ENCODE measurements at regions not wholly inside any gene's neighbourhood (a gene's known extent, or its start where the extent isn't known, plus 50 kb on each side); places are given as distances from the start of the nearest gene placed in this dataset.

- Mint-ChIP-seq H3K9me3 (ENCODE audit: unreplicated experiment) (peaks cover 5% of the 10 kb centered on the region), H3K27me3 (ENCODE audit: unreplicated experiment) (no peaks in the 10 kb centered on the region)
- no peak for TF ChIP-seq CTCF (IDR thresholded peaks at IDR 0.05)
Measured at GRCh38 chr14:84180336-84180735, 1349.6 kb upstream of the FLRT2 start.

GRCh38 chr14:84181072-84181471, 1348.9 kb upstream of the FLRT2 start:
- Mint-ChIP-seq H3K4me3 (ENCODE audit: unreplicated experiment) (no peak overlapping the region), H3K27ac (ENCODE audit: unreplicated experiment) (no peak overlapping the region)

More at GRCh38 chr14:84180336-84180735, 1349.6 kb upstream of the FLRT2 start:
- no peak overlapping the region for H3K4me3 Mint-ChIP-seq (ENCODE audit: unreplicated experiment)
- no peak overlapping the region for H3K27ac Mint-ChIP-seq (ENCODE audit: unreplicated experiment)
- H3K4me1 Mint-ChIP-seq (ENCODE audit: unreplicated experiment) = no peaks in the 10 kb centered on the region
- no peak for DNase-seq (ENCODE audit: extremely low spot score, unreplicated experiment)
- H3K36me3 Mint-ChIP-seq (ENCODE audit: unreplicated experiment) = no peaks in the 10 kb centered on the region

GRCh38 chr14:84195514-84195913, 1334.4 kb upstream of the FLRT2 start:
- peaks cover 7% of the 10 kb centered on the region for H3K9me3 Mint-ChIP-seq (ENCODE audit: unreplicated experiment)
- H3K36me3 Mint-ChIP-seq (ENCODE audit: unreplicated experiment) = peaks cover 4% of the 10 kb centered on the region
- peak; percentile 43 for TF ChIP-seq CTCF (IDR thresholded peaks at IDR 0.05)
- no peak for DNase-seq (ENCODE audit: extremely low spot score, unreplicated experiment)
- peaks cover 3% of the 10 kb centered on the region for H3K4me1 Mint-ChIP-seq (ENCODE audit: unreplicated experiment)
- H3K27ac Mint-ChIP-seq (ENCODE audit: unreplicated experiment) = no peak overlapping the region
- no peak overlapping the region for H3K4me3 Mint-ChIP-seq (ENCODE audit: unreplicated experiment)
- no peaks in the 10 kb centered on the region for H3K27me3 Mint-ChIP-seq (ENCODE audit: unreplicated experiment)

More at GRCh38 chr14:84181072-84181471, 1348.9 kb upstream of the FLRT2 start:
- Mint-ChIP-seq H3K36me3 (ENCODE audit: unreplicated experiment) (no peaks in the 10 kb centered on the region), H3K9me3 (ENCODE audit: unreplicated experiment) (peaks cover 4% of the 10 kb centered on the region), H3K27me3 (ENCODE audit: unreplicated experiment) (no peaks in the 10 kb centered on the region), H3K4me1 (ENCODE audit: unreplicated experiment) (no peaks in the 10 kb centered on the region)
- DNase-seq (ENCODE audit: extremely low spot score, unreplicated experiment) = no peak
- TF ChIP-seq CTCF (IDR thresholded peaks at IDR 0.05) = no peak

- no peaks in the 10 kb centered on the region for H3K27me3 Mint-ChIP-seq (ENCODE audit: unreplicated experiment)
- no peak overlapping the region for H3K27ac Mint-ChIP-seq (ENCODE audit: unreplicated experiment)
- H3K4me3 Mint-ChIP-seq (ENCODE audit: unreplicated experiment) = no peak overlapping the region
- peaks cover 4% of the 10 kb centered on the region for H3K36me3 Mint-ChIP-seq (ENCODE audit: unreplicated experiment)
- H3K9me3 Mint-ChIP-seq (ENCODE audit: unreplicated experiment) = peaks cover 7% of the 10 kb centered on the region
- no peak for TF ChIP-seq CTCF (IDR thresholded peaks at IDR 0.05)
- H3K4me1 Mint-ChIP-seq (ENCODE audit: unreplicated experiment) = peaks cover 13% of the 10 kb centered on the region
- no peak for DNase-seq (ENCODE audit: extremely low spot score, unreplicated experiment)
Measured at GRCh38 chr14:84197704-84198103, 1332.2 kb upstream of the FLRT2 start.

- Mint-ChIP-seq H3K4me1 (ENCODE audit: unreplicated experiment) (peaks cover 13% of the 10 kb centered on the region), H3K4me3 (ENCODE audit: unreplicated experiment) (no peak overlapping the region), H3K36me3 (ENCODE audit: unreplicated experiment) (no peaks in the 10 kb centered on the region), H3K27me3 (ENCODE audit: unreplicated experiment) (no peaks in the 10 kb centered on the region), H3K9me3 (ENCODE audit: unreplicated experiment) (peaks cover 5% of the 10 kb centered on the region), H3K27ac (ENCODE audit: unreplicated experiment) (no peak overlapping the region)
- TF ChIP-seq CTCF (IDR thresholded peaks at IDR 0.05) = no peak
- DNase-seq (ENCODE audit: extremely low spot score, unreplicated experiment) = no peak
Measured at GRCh38 chr14:84202486-84202885, 1327.5 kb upstream of the FLRT2 start.

Measured in osteocyte (in vitro differentiated cells).